H4 (cell line): ENCODE measurements at regions not wholly inside any gene's neighbourhood (a gene's known extent, or its start where the extent isn't known, plus 50 kb on each side); places are given as distances from the start of the nearest gene placed in this dataset.
"Not testable (repeated sequence)": the region's sequence is repeated elsewhere in the genome, so short reads cannot be mapped to it uniquely, and the experiment has no call there.

Source experiments
- DNase-seq: peaks from one replicate; pipeline ENCODE4 v3.0.0-alpha.2; 2015; ENCODE audit warnings: low spot score

- DNase-seq: no peak
Observed at GRCh38 chr2:14752295-14752694, 119.8 kb downstream of the LRATD1 start.

GRCh38 chr2:14756122-14756541, 123.6 kb downstream of the LRATD1 start:
- no peak for DNase-seq

GRCh38 chr2:14756981-14757657, 124.6 kb downstream of the LRATD1 start:
- peak; percentile 50 for DNase-seq

- no peak for DNase-seq
Observed at GRCh38 chr2:14759082-14759481, 126.6 kb downstream of the LRATD1 start.

- DNase-seq: no peak
Observed at GRCh38 chr2:14760169-14760568, 127.7 kb downstream of the LRATD1 start.

GRCh38 chr2:14761118-14761517, 128.6 kb downstream of the LRATD1 start:
- DNase-seq: no peak

- no peak for DNase-seq
Observed at GRCh38 chr2:14773696-14774095, 141.2 kb downstream of the LRATD1 start.

GRCh38 chr2:14774436-14774968, 142.0 kb downstream of the LRATD1 start:
- no peak for DNase-seq

GRCh38 chr2:14776216-14776615, 143.7 kb downstream of the LRATD1 start:
- no peak for DNase-seq

GRCh38 chr2:14778015-14778414, 145.5 kb downstream of the LRATD1 start:
- no peak for DNase-seq

- DNase-seq: no peak
Observed at GRCh38 chr2:14779252-14779651, 146.7 kb downstream of the LRATD1 start.

GRCh38 chr2:14781142-14781541, 148.6 kb downstream of the LRATD1 start:
- DNase-seq: no peak

- not testable (repeated sequence) for DNase-seq
Observed at GRCh38 chr2:14788814-14789213, 156.3 kb downstream of the LRATD1 start.

- DNase-seq: no peak
Observed at GRCh38 chr2:14790041-14790640, 157.6 kb downstream of the LRATD1 start.

- no peak for DNase-seq
Observed at GRCh38 chr2:14803994-14804393, 171.5 kb downstream of the LRATD1 start.

- no peak for DNase-seq
Observed at GRCh38 chr2:14804902-14805301, 172.4 kb downstream of the LRATD1 start.

GRCh38 chr2:14806613-14807012, 174.1 kb downstream of the LRATD1 start:
- no peak for DNase-seq

- DNase-seq: no peak
Observed at GRCh38 chr2:14815201-14815600, 182.7 kb downstream of the LRATD1 start.

GRCh38 chr2:14816069-14817060, 183.8 kb downstream of the LRATD1 start:
- no peak for DNase-seq

GRCh38 chr2:14817848-14818247, 185.3 kb downstream of the LRATD1 start:
- DNase-seq: no peak

- no peak for DNase-seq
Observed at GRCh38 chr2:14826518-14826917, 194.0 kb downstream of the LRATD1 start.
